HepG2 (cell line): ENCODE measurements at regions not wholly inside any gene's neighbourhood (a gene's known extent, or its start where the extent isn't known, plus 50 kb on each side); places are given as distances from the start of the nearest gene placed in this dataset.

Source experiments
- EP300 ChIP-seq, 3 experiments: sonication (generic) in 1 of 3; formaldehyde crosslinking in 1 of 3; IDR thresholded peaks; 2 replicates each; pipeline versions ENCODE4 v1.5.1 to v1.6.1; 2011 to 2020; ENCODE audit warnings: low read depth in 2 of 3, low read length in 2 of 3, borderline replicate concordance in 1 of 3, improper control_type of control experiment in 1 of 3, mild to moderate bottlenecking in 1 of 3, missing genetic modification reagents in 1 of 3, moderate library complexity in 1 of 3
- GABPB1 ChIP-seq: IDR thresholded peaks from 2 replicates; pipeline ENCODE4 v1.6.1; 2016; ENCODE audit warnings: mild to moderate bottlenecking, missing genetic modification reagents, moderate library complexity, missing compliant biosample characterization
- POLR2AphosphoS5 ChIP-seq: IDR thresholded peaks from 2 replicates; pipeline ENCODE4 v1.6.1; 2012; ENCODE audit warnings: low read depth, low read length
- RBAK ChIP-seq: sonication (generic); formaldehyde crosslinking; IDR thresholded peaks from 2 replicates; pipeline ENCODE4 v1.5.1; 2020; ENCODE audit warnings: mild to moderate bottlenecking, missing genetic modification reagents
- SRY ChIP-seq: sonication (generic); formaldehyde crosslinking; IDR thresholded peaks from 2 replicates; pipeline ENCODE4 v1.8.0; 2022; ENCODE audit warnings: mild to moderate bottlenecking, missing genetic modification reagents
- ZBTB7A ChIP-seq: sonication (generic); formaldehyde crosslinking; IDR thresholded peaks from 2 replicates; pipeline ENCODE4 v1.8.0; 2022; ENCODE audit warnings: mild to moderate bottlenecking, missing genetic modification reagents
- ZNF274 ChIP-seq: sonication (generic); formaldehyde crosslinking; IDR thresholded peaks from 2 replicates; pipeline ENCODE4 v1.5.1; 2020; ENCODE audit warnings: mild to moderate bottlenecking, missing genetic modification reagents
- ZNF3 ChIP-seq: IDR thresholded peaks from 2 replicates; pipeline ENCODE4 v1.7.0; 2017; ENCODE audit warnings: inconsistent platforms
- ZNF737 ChIP-seq: sonication (generic); formaldehyde crosslinking; IDR thresholded peaks from 2 replicates; pipeline ENCODE4 v1.5.0; 2020; ENCODE audit warnings: missing genetic modification reagents, mild to moderate bottlenecking, borderline replicate concordance
- TF ChIP-seq, protein P1 (sequence below): fragments of 450-650 bp; IDR thresholded peaks from 2 replicates; pipeline ENCODE4 v1.6.1; 2016
- TF ChIP-seq, protein P2 (sequence below): IDR thresholded peaks from 2 replicates; pipeline ENCODE4 v1.6.1; 2016; ENCODE audit warnings: missing compliant biosample characterization, missing genetic modification reagents, borderline replicate concordance

- no peak for TF ChIP-seq GABPB1 (CRISPR knock-in tag)
- no peak for TF ChIP-seq EP300 (IDR thresholded peaks at IDR 0.05; ENCODE audit: low read depth in 2 of 2, low read length in 2 of 2)
- no peak for TF ChIP-seq EP300 (CRISPR knock-in tag; IDR thresholded peaks at IDR 0.05; ENCODE audit: borderline replicate concordance)
- TF ChIP-seq ZNF3 = no peak
- TF ChIP-seq ZBTB7A (CRISPR knock-in tag) = no peak
- no peak for TF ChIP-seq ZNF737 (CRISPR knock-in tag)
- no peak for TF ChIP-seq POLR2AphosphoS5
- TF ChIP-seq SRY (CRISPR knock-in tag) = no peak
- TF ChIP-seq, protein P1, sequence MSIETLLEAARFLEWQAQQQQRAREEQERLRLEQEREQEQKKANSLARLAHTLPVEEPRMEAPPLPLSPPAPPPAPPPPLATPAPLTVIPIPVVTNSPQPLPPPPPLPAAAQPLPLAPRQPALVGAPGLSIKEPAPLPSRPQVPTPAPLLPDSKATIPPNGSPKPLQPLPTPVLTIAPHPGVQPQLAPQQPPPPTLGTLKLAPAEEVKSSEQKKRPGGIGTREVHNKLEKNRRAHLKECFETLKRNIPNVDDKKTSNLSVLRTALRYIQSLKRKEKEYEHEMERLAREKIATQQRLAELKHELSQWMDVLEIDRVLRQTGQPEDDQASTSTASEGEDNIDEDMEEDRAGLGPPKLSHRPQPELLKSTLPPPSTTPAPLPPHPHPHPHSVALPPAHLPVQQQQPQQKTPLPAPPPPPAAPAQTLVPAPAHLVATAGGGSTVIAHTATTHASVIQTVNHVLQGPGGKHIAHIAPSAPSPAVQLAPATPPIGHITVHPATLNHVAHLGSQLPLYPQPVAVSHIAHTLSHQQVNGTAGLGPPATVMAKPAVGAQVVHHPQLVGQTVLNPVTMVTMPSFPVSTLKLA = no peak
- no peak for TF ChIP-seq ZNF274
- no peak for TF ChIP-seq RBAK (CRISPR knock-in tag)
- TF ChIP-seq, protein P2, sequence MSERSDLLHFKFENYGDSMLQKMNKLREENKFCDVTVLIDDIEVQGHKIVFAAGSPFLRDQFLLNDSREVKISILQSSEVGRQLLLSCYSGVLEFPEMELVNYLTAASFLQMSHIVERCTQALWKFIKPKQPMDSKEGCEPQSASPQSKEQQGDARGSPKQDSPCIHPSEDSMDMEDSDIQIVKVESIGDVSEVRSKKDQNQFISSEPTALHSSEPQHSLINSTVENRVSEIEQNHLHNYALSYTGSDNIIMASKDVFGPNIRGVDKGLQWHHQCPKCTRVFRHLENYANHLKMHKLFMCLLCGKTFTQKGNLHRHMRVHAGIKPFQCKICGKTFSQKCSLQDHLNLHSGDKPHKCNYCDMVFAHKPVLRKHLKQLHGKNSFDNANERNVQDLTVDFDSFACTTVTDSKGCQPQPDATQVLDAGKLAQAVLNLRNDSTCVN = no peak
These were observed 1173.7 kb upstream of the SEMA6A start for GRCh38 chr5:117748336-117748735.
